SW480 (cell line): ENCODE measurements at regions not wholly inside any gene's neighbourhood (a gene's known extent, or its start where the extent isn't known, plus 50 kb on each side); places are given as distances from the start of the nearest gene placed in this dataset.
"Not testable (repeated sequence)": the region's sequence is repeated elsewhere in the genome, so short reads cannot be mapped to it uniquely, and the experiment has no call there.

Experiments
- DNase-seq: peaks from one replicate; pipeline ENCODE4 v3.0.0-alpha.2; 2016; ENCODE audit warnings: low spot score

GRCh38 chr17:37859451-37859850, 64.8 kb upstream of the TBC1D3K start:
- no peak for DNase-seq

DNA sequence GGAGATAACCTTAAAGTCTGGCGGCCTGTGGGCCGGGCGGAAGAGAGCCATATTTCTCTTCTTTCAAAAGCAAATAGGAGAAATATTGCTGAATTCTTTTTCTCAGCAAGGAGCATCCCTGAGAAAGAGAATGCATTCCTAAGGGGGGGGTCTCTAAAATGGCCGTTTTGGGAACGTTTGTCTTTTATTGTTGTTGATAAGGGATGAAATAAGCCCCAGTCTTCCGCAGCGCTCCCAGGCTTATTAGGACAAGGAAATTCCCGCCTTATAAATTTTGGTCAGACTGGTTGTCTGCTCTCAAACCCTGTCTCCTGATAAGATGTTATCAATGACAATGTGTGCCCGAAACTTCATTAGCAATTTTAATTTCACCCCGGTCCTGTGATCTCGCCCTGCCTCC, 65.8 kb upstream of the TBC1D3K start:
- DNase-seq: not testable (repeated sequence)

DNA sequence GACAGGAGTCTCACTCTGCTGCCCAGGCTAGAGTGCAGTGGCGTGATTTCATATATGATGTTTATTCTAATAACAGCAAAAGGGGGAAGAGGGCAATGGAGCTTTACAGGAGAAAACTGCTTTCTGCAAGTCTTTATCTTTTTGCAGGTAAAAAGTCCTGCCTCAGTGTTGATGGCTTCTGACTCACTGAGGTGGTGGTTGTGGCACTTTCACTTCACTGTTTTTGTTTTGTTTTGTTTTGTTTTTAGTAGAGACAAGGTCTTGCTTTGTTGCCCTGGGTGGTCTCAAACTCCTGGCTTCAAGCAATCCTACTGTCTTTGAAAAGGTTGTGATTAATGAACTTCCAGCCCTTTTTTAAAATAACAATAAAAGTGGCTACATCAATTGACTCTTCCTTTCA, 68.0 kb upstream of the TBC1D3K start:
- no peak for DNase-seq

DNA sequence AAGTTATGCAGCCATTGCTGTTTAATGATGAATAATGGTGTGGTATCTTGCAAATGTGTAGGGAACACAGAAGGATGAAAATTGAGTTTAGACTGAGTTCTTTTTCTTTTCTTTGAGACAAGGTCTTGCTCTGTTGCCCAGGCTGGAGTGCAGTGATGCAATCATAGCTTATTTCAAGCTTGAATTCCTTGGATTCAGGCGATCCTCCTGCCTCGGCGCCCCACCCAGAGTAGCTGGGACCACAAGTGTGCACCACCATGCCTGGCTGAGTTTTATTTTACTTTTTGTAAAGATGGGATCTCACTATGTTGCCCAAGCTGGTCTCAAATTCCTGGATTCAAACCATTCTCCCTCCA, 74.6 kb upstream of the TBC1D3K start:
- DNase-seq: no peak

DNA sequence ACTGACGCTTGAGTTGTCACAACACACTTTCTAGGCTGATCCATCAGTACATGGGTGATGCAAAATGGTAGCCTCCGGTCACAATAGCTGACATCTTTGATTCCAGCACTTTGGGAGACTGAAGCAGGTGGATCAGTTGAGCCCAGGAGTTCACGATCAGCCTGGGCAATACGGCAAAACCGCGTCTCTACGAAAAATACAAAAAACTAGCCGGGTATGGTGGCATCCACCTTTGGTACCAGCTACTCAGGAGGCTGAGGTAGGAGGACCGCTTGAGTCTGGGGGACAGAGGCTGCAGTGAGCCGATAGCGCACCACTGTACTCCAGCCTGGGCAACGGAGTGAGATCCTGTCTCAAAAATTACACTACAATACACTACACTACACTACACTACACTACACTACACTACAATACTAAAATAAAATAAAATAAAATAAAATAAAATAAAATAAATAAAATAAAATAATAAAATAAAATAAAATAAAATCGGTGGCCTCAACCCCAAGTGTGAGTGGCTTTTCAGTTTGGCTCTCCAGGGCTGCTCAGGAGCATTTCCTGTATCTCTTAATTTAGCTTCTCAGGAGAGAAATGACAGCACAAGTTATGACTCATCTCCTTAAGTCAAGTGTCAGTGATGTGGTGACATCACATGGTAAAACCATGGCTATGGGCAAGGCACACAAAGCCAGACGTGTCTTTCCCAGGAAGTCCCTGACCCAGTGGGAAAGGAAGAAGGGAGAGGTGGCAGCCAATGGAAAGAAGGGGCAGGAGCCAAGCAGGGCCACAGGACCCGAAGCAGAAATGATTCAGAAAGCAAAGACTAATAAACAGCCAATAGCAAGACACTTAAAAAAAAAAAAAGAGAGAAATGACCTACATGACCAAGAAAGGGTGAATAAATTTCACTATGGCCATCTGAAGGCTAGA, 75.3 kb upstream of the TBC1D3K start:
- peak; percentile 82 for DNase-seq

- no peak for DNase-seq
These were observed 76.3 kb upstream of the TBC1D3K start for GRCh38 chr17:37847811-37848331.

DNA sequence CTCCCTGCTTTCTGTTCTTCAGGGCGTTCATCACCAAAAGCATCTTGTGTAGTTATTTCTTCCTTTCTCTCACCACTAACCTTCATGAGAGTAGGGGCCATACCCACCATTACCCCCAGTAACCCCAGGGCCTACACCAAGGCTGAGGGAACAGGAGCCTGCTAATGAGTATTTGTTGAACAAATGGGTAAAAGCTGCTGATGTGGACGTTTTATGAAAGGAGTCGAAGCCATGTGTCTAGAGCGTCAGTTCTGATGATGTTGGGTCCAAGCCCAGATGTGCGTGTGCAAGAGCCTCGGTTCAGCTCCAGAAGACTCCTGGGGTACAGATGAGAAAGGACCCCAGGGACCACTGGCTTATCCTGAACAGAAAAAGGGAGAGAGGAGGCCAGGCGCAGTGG, 77.1 kb upstream of the TBC1D3K start:
- no peak for DNase-seq

- no peak for DNase-seq
These were observed 79.3 kb upstream of the TBC1D3K start for GRCh38 chr17:37844977-37845293.

DNA sequence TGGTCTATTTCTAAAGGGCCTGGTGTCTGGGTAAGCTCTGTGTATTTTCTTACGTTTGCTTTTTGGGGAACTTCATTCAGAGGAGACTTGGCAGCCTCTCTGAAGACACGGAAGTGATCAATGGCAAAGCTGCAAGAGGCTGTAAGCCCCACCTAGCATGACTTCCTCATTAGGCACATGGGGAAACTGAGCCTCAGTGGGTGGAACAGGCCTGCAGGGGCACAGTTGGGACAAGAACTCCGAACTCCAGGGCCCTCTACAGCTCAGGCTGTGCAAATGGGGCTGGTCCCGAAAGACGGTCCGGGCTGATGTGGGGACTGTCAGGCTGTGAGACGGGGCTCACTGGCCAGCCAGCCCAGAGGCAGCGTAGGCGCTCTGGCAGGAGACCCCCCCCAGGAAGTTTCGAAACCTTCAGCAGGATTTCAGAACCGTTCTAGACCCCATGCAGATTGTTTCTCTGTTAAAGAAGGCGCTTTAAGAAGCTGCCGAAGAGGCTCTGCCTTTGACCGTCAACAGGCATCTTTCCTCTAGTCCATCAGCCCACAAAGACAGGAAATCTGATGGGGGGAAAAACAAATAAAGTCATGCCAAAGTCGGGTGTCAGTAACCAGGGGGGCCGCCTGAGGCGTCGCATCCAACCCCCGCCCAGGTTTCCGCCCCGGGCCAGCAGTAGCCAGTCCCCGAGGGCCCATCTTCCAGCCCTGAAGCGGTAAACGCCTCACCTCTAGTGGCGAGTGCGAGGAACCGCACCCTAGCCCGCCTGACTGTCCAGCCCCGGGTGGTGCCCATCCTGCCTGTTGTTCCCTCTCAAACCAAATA, 79.8 kb upstream of the TBC1D3K start:
- no peak for DNase-seq

DNA sequence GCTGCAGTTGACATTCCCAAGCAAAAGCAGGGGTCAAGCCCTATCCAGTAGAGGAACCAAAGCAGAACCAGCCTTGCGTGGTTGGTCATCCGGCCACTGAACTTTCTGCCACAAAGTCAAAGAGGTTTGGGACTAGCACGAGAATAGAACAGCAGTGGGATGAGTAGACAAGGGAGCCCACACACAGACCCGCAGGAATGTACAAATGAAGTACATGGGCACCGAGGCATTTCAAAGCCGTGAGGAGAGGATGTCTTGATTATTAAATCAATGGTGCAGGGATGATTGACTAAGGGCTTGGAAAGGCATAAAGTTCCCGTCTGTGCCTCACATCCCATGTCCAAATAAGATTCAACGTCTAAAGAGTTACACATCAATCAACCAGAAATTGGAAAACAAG, 81.8 kb upstream of the TBC1D3K start:
- DNase-seq: no peak

- no peak for DNase-seq
These were observed 83.0 kb upstream of the TBC1D3K start for GRCh38 chr17:37841232-37841631.

GRCh38 chr17:37840576-37840975, 83.6 kb upstream of the TBC1D3K start:
- DNase-seq: no peak

- no peak for DNase-seq
These were observed 84.8 kb upstream of the TBC1D3K start for GRCh38 chr17:37839196-37839978.

DNA sequence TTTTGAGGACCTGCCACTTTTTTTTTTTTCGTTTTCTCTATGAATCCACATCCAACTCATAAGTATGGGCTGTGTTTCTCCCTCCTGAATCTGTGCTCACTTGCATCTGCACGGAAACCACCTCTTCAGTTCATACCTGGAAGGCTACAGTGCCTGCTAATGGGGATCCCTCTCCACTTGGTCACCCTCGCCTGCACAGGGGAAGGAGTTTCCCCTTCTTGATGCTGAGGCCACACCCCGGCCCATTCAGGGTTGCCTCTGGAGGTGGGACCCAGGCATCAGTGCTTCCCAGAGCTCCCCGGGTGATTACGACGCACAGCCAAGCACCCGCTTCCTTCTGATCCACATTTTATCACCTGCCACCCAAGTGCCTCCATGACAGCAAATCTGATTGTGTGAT, 85.9 kb upstream of the TBC1D3K start:
- DNase-seq: no peak

DNA sequence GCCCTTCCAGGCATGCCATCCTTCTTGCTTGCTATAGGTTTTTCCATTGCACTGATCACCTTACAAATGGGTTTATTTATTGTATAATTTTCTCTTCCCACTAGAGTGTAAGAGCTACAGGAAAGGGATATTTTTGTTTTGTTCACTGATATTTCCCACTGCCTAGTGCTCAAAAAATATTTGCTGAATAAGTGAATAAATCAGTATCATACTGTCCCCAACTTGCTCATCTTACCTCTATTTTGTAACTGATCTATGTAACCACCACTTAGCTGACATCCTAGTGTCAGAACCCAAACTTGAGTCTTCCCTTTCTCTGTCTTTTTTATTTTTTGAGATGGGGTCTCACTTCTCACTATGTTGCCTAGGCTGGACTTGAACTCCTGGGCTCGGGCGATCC, 87.6 kb upstream of the TBC1D3K start:
- DNase-seq: no peak

DNA sequence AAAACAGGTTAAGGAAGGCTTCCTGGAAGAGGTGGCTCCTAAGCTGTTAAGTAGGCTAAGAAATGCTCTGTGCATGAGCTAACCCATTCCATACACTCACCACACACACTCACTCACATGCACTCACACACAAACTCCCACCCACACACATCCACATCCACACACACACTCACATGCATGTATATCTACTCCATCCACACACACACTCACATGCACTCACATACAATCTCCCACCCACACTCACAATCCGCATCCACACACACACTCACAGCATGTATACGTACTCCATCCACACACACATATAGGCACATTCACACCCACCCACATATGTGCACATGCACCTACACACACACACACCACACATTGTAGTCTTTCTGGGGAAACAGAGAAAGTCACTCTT, 89.3 kb upstream of the HNF1B start:
- DNase-seq: no peak

DNA sequence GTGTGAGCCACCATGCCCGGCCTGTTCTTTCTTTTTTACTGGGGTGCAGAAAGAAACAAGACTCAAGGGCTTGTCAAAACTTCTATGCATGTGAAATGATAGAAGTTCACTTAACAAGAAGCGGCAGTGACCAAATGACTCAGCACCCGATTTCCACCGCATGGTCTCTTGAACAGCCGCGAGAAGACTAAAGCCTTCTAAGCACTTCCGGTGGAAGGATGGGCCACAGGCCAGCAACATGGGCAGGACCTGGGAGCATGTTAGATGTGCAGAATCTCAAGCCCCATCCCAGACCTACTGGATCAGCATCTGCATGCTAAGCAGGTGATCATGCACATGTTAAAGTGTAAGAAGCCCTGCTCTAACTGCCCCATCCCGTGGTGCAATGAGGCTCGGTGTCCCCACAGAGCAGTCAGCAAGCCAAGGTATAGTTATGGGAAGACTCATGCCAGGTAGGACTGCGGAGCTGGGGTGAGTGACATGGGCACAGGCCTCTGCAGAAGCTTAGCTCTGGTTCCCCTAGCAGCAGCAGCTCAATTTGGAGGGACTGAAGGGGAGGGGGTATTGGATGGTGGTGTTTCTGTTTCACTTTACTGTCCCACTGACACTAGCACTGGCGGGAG, 88.5 kb upstream of the HNF1B start:
- no peak for DNase-seq

DNA sequence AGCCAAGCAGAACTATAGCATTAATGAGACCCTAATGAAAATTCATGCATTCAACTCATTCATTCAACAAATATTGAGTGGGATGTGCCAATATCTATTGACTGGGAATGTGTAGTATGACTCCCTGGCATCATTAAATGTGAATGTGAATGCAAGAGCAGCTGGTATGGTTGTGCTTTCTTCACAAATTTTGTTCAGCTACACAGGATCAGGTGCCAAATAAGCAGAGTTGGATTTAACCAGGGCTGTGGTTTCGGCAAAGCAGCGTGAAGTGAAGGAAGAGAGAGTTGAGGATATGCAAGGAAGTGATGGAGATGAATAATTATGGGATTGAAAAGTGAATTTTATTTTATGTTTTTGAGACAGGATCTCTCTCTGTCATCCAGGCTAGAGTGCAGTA, 87.1 kb upstream of the HNF1B start:
- DNase-seq: no peak

GRCh38 chr17:37831492-37831891, 86.6 kb upstream of the HNF1B start:
- DNase-seq: no peak

DNA sequence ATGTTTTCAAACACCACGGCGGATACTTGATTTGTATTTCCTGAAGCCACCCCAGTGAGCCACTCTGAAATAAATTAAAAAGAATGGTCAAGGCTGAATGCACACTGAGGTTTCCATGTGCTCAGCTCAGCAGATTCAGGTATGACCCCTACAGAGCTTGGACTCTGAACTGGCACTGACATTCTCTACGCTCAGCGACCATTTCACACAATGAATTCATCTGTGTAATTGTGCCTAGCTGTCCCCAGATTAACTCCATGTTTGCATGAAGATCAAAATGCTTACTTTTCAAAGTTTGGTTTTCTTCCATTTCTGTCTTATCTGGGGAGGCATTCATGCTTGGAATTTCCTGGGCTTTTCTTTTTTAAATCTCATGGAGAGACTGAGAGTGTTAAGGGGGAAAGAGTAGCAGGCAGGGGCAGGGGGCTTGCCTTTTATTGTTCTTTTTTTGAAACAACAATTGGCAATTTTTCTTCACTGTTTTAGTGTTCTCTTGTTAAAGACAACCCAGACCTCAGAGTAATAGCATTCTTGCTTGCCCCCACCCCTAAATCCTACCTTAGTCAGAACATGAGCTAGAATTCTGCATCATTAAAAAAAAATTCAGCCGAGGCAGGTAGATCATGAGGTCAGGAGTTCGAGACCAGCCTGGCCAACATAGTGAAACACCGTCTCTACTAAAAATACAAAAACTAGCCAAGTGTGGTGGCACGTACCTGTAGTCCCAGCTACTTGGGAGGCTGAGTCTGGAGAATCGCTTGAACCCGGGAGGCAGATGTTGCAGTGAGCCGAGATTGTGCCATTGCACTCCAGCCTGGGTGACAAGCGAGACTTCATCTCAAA, 85.5 kb upstream of the HNF1B start:
- DNase-seq: no peak

GRCh38 chr17:37829592-37830123, 84.8 kb upstream of the HNF1B start:
- no peak for DNase-seq
